ENCODE measurements at regions not wholly inside any gene's neighbourhood (a gene's known extent, or its start where the extent isn't known, plus 50 kb on each side); places are given as distances from the start of the nearest gene placed in this dataset.

- no peak for DNase-seq
- H3K9me3 ChIP-seq, result no peaks in the 10 kb centered on the region
- no peak overlapping the region for H3K4me3 ChIP-seq
- H3K27me3 ChIP-seq, result no peaks in the 10 kb centered on the region
- no peaks in the 10 kb centered on the region for H3K36me3 ChIP-seq
Observed at GRCh38 chr4:85084371-85085094, 118.0 kb upstream of the WDFY3 start.

GRCh38 chr4:85086721-85087120 is 120.2 kb upstream of the WDFY3 start:
- no peaks in the 10 kb centered on the region for H3K9me3 ChIP-seq
- no peaks in the 10 kb centered on the region for H3K27me3 ChIP-seq
- H3K4me3 ChIP-seq, result no peak overlapping the region

GRCh38 chr4:85092536-85092935 is 126.0 kb upstream of the WDFY3 start:
- H3K27me3 ChIP-seq, result no peaks in the 10 kb centered on the region
- DNase-seq, result no peak
- H3K36me3 ChIP-seq, result no peaks in the 10 kb centered on the region
- no peaks in the 10 kb centered on the region; the same call in 1 of the 2 replicates for H3K9me3 ChIP-seq
- no peak overlapping the region for H3K4me3 ChIP-seq

More at GRCh38 chr4:85086721-85087120, 120.2 kb upstream of the WDFY3 start:
- DNase-seq, result no peak
- no peaks in the 10 kb centered on the region for H3K36me3 ChIP-seq

- H3K27me3 ChIP-seq, result no peaks in the 10 kb centered on the region
Observed at GRCh38 chr4:85092943-85093342, 126.5 kb upstream of the WDFY3 start.

GRCh38 chr4:85094735-85095134 is 128.2 kb upstream of the WDFY3 start:
- Histone ChIP-seq H3K9me3 (no peaks in the 10 kb centered on the region; the same call in 1 of the 2 replicates), H3K36me3 (no peaks in the 10 kb centered on the region), H3K4me3 (no peak overlapping the region), H3K27me3 (no peaks in the 10 kb centered on the region)
- DNase-seq, result no peak

More at GRCh38 chr4:85092943-85093342, 126.5 kb upstream of the WDFY3 start:
- DNase-seq, result no peak
- Histone ChIP-seq H3K4me3 (no peak overlapping the region), H3K9me3 (no peaks in the 10 kb centered on the region; the same call in 1 of the 2 replicates), H3K36me3 (no peaks in the 10 kb centered on the region)

GRCh38 chr4:85102606-85103005 is 136.1 kb upstream of the WDFY3 start:
- H3K9me3 ChIP-seq, result no peaks in the 10 kb centered on the region
- H3K36me3 ChIP-seq, result no peaks in the 10 kb centered on the region
- no peaks in the 10 kb centered on the region for H3K27me3 ChIP-seq
- DNase-seq, result no peak
- no peak overlapping the region for H3K4me3 ChIP-seq

GRCh38 chr4:85106166-85106565 is 139.7 kb upstream of the WDFY3 start:
- Histone ChIP-seq H3K4me3 (no peak overlapping the region), H3K9me3 (no peaks in the 10 kb centered on the region), H3K36me3 (no peaks in the 10 kb centered on the region), H3K27me3 (no peaks in the 10 kb centered on the region)
- no peak for DNase-seq

- no peaks in the 10 kb centered on the region for H3K27me3 ChIP-seq
- DNase-seq, result no peak
- H3K36me3 ChIP-seq, result no peaks in the 10 kb centered on the region
- no peaks in the 10 kb centered on the region for H3K9me3 ChIP-seq
- H3K4me3 ChIP-seq, result no peak overlapping the region
Observed at GRCh38 chr4:85106805-85107336, 140.4 kb upstream of the WDFY3 start.

GRCh38 chr4:85107553-85107952 is 141.1 kb upstream of the WDFY3 start:
- H3K9me3 ChIP-seq, result no peaks in the 10 kb centered on the region
- no peak overlapping the region for H3K4me3 ChIP-seq
- no peaks in the 10 kb centered on the region for H3K36me3 ChIP-seq
- H3K27me3 ChIP-seq, result no peaks in the 10 kb centered on the region
- peak; percentile 79 for DNase-seq

GRCh38 chr4:85113706-85114105 is 147.2 kb upstream of the WDFY3 start:
- no peaks in the 10 kb centered on the region for H3K9me3 ChIP-seq
- H3K27me3 ChIP-seq, result no peaks in the 10 kb centered on the region
- no peaks in the 10 kb centered on the region for H3K36me3 ChIP-seq
- no peak overlapping the region for H3K4me3 ChIP-seq
- DNase-seq, result no peak

GRCh38 chr4:85114526-85114925 is 148.0 kb upstream of the WDFY3 start:
- no peaks in the 10 kb centered on the region for H3K36me3 ChIP-seq
- H3K9me3 ChIP-seq, result no peaks in the 10 kb centered on the region
- H3K27me3 ChIP-seq, result no peaks in the 10 kb centered on the region
- DNase-seq, result no peak
- no peak overlapping the region for H3K4me3 ChIP-seq

GRCh38 chr4:85116008-85116407 is 149.5 kb upstream of the WDFY3 start:
- Histone ChIP-seq H3K4me3 (no peak overlapping the region), H3K36me3 (no peaks in the 10 kb centered on the region), H3K27me3 (no peaks in the 10 kb centered on the region), H3K9me3 (no peaks in the 10 kb centered on the region)
- DNase-seq, result no peak

- Histone ChIP-seq H3K27me3 (no peaks in the 10 kb centered on the region), H3K9me3 (no peaks in the 10 kb centered on the region), H3K4me3 (no peak overlapping the region), H3K36me3 (no peaks in the 10 kb centered on the region)
- DNase-seq, result no peak
Observed at GRCh38 chr4:85125688-85126087, 159.2 kb upstream of the WDFY3 start.

- Histone ChIP-seq H3K36me3 (no peaks in the 10 kb centered on the region), H3K27me3 (no peaks in the 10 kb centered on the region), H3K9me3 (no peaks in the 10 kb centered on the region), H3K4me3 (no peak overlapping the region)
- DNase-seq, result no peak
Observed at GRCh38 chr4:85126991-85127591, 160.6 kb upstream of the WDFY3 start.

GRCh38 chr4:85127653-85128052 is 161.2 kb upstream of the WDFY3 start:
- Histone ChIP-seq H3K27me3 (no peaks in the 10 kb centered on the region), H3K9me3 (no peaks in the 10 kb centered on the region), H3K36me3 (no peaks in the 10 kb centered on the region), H3K4me3 (no peak overlapping the region)
- DNase-seq, result peak; percentile 19

- Histone ChIP-seq H3K27me3 (no peaks in the 10 kb centered on the region), H3K9me3 (no peaks in the 10 kb centered on the region), H3K4me3 (no peak overlapping the region), H3K36me3 (no peaks in the 10 kb centered on the region)
- no peak for DNase-seq
Observed at GRCh38 chr4:85128246-85129204, 162.0 kb upstream of the WDFY3 start.

All from MG63 (cell line).